DOHH2 (cell line): ENCODE measurements at regions not wholly inside any gene's neighbourhood (a gene's known extent, or its start where the extent isn't known, plus 50 kb on each side); places are given as distances from the start of the nearest gene placed in this dataset.

ENCODE experiments used
- EZH2phosphoT487 ChIP-seq: fragments of 200-600 bp; sonication (generic); IDR thresholded peaks from 2 replicates; pipeline ENCODE4 v1.6.1; 2017; ENCODE audit warnings: borderline replicate concordance, mild to moderate bottlenecking, antibody characterized with exemption, low read length, moderate library complexity, mixed read lengths
- TF ChIP-seq, protein P1 (sequence below): fragments of 200-600 bp; sonication (generic); IDR thresholded peaks from one replicate; pipeline ENCODE4 v1.5.1; 2014; ENCODE audit warnings: antibody characterized with exemption, mild to moderate bottlenecking, low read depth, low read length; ENCODE audit not compliant: poor library complexity, severe bottlenecking

DNA sequence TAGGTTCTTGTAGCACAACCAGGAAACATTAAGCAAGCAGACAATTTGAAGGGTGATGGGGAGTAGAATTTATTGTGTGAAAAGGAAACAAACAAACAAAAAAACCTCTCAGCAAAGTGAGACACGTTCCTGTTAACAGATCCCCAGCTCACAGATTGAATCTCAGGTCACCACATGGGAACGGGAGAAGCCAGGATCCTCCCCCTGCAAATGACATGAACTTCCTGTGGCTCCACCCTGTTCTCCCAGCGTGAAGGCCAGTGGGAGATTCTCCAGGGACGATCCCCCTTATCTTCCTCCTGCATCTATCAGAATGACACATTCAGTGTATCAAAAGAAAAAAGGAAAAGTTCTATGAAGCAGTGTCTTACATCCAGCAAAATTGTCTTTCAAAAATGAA lies 1488.1 kb downstream of the OTOL1 start:
- TF ChIP-seq, protein P1, sequence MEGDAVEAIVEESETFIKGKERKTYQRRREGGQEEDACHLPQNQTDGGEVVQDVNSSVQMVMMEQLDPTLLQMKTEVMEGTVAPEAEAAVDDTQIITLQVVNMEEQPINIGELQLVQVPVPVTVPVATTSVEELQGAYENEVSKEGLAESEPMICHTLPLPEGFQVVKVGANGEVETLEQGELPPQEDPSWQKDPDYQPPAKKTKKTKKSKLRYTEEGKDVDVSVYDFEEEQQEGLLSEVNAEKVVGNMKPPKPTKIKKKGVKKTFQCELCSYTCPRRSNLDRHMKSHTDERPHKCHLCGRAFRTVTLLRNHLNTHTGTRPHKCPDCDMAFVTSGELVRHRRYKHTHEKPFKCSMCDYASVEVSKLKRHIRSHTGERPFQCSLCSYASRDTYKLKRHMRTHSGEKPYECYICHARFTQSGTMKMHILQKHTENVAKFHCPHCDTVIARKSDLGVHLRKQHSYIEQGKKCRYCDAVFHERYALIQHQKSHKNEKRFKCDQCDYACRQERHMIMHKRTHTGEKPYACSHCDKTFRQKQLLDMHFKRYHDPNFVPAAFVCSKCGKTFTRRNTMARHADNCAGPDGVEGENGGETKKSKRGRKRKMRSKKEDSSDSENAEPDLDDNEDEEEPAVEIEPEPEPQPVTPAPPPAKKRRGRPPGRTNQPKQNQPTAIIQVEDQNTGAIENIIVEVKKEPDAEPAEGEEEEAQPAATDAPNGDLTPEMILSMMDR, result no peak
- TF ChIP-seq EZH2phosphoT487, result no peak
